ENCODE measurements at regions not wholly inside any gene's neighbourhood (a gene's known extent, or its start where the extent isn't known, plus 50 kb on each side); places are given as distances from the start of the nearest gene placed in this dataset.

GRCh38 chr5:88144219-88145001, 124.2 kb downstream of the TMEM161B start:
- no peak for DNase-seq

- no peak for DNase-seq
These were observed 124.9 kb downstream of the TMEM161B start for GRCh38 chr5:88143693-88144218.

GRCh38 chr5:88142886-88143692, 125.6 kb downstream of the TMEM161B start:
- DNase-seq = no peak

- no peak for DNase-seq
These were observed 126.1 kb downstream of the TMEM161B start for GRCh38 chr5:88142636-88142885.

DNA sequence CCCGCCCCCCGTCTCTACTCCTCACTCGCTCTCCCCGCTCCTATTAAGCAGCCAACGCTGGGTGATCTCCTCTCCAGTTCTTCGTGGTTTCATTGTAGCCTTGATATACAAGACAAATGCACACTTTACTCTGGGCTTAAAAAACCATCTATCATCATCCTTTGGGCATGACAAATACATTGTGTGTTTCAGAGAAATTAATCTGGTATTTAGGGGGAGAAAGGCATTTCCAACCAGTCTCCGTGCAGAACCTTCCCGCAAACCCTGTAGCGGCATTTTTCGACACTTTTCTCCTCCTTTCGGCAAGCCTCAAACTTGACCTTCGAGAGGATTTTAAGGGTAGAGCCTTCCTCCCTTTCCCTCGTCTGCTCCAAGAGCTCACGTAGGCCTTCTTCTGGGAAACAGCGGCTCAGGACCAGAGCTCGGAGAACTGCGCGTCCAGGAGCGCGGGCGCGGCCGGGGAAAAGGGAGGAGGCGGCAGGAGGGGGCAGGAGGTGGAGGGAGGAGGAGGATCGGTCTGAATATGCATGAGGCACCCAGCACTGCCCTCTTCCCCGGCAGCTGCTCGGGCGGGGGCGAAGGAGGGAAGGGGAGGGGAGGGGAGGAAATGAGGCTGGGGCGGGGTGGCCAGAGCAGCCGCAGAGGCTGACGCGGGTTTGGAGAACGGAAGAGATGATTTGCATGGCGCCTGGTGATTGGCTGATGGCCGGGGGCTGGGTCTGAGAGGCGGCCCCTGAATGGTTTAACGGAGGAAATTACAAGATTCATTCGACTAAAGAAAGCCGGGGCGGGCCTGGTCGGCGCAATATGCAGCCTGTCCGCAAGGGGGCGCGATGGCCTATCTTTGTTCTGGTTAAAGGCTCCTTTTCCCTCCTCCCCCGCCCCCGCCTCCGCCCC, 127.5 kb downstream of the TMEM161B start:
- DNase-seq = peak; percentile 60

GRCh38 chr5:88140396-88140855, 128.2 kb downstream of the TMEM161B start:
- no peak for DNase-seq

DNA sequence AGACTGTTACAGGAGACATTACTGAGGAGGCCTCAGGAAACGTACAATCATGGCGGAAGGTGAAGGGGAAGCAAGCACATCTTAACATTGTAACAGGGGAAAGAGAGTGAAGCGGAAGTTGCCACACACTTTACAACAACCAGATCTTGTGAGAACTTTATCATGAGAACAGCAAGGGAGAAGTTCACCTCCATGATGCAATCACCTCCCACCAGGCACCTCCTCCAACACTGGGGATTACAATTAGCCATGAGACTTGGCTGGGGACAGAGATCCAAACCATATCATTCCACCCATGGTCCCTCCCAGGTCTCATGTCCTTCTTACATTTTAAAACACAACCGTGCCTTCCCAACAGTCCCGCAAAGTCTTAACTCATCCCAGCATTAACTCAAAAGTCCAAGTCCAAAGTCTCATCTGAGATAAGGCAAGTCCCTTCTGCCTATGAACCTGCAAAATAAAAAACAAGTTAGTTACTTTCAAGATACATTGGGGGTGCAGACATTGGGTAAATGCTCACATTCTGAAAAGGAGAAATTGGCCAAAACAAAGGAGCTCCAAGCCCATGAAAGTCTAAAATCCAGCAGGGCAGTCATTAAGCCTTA, 138.3 kb downstream of the TMEM161B start:
- peak; percentile 63 for DNase-seq

GRCh38 chr5:88128813-88129212, 139.8 kb downstream of the TMEM161B start:
- no peak for DNase-seq

- no peak for DNase-seq
These were observed 149.0 kb downstream of the TMEM161B start for GRCh38 chr5:88119535-88120125.

DNA sequence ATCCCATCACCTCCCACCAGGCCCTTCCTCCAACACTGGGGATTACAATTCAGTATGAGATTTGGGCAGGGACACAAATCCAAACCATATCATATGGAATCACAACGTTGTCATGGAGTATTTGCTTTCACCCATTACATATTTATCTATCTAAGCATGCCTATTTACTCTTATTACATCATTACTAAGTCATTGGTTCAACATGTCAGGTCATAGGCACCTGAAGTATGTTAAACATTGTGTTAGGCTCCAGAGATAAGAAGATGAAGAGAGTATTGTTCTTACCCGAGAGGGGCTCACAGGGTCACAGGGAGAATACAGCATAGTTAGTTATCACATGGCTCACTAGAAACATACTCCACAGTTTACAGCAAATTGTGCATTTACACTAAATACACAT, 150.5 kb downstream of the TMEM161B start:
- no peak for DNase-seq

GRCh38 chr5:88117546-88117945, 151.1 kb downstream of the TMEM161B start:
- DNase-seq = no peak

GRCh38 chr5:88116396-88116795, 152.2 kb downstream of the TMEM161B start:
- no peak for DNase-seq

- no peak for DNase-seq
These were observed 153.4 kb downstream of the TMEM161B start for GRCh38 chr5:88115211-88115610.

DNA sequence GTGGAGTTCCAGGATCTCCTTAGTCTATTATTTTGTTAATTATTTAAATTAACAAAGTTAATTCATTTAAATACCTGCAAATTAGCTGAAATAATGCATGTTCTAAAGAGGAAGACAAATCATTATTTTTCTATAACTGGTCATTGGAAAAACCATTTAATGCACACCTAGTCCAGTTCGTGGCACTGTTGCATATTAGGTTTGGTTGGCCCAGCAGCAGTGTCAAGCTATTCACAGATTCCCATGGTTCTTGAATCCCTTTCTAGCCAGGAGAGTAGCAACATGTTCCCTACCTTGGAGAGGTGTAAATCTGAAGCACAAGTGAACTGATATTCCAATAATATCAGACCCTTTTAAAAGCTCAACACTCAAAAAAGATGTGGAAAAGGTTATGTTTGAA, 155.2 kb downstream of the TMEM161B start:
- DNase-seq = no peak

DNA sequence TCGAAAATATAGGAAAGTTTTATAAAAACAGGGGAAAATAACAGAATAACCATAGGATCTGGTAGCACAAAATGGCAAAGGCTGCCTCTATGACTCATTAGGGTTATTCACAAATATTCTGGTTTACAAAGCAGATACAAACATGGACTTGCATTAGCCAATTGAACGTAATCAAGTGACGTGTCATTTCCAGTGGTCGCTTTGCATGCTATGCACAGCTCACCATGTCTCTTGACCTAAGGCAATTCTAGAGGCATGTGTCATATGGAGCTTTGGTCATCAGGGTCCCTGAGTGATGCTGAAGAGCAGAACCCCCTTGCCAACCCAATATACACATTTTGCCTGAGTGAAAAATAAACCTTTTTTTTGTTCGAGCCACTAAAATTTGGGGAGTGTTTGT, 158.8 kb downstream of the TMEM161B start:
- DNase-seq = no peak

- DNase-seq = no peak
These were observed 160.0 kb downstream of the TMEM161B start for GRCh38 chr5:88108490-88109279.

GRCh38 chr5:88094906-88095496, 173.6 kb downstream of the TMEM161B start:
- no peak for DNase-seq

- no peak for DNase-seq
These were observed 174.2 kb downstream of the TMEM161B start for GRCh38 chr5:88094403-88094802.

DNA sequence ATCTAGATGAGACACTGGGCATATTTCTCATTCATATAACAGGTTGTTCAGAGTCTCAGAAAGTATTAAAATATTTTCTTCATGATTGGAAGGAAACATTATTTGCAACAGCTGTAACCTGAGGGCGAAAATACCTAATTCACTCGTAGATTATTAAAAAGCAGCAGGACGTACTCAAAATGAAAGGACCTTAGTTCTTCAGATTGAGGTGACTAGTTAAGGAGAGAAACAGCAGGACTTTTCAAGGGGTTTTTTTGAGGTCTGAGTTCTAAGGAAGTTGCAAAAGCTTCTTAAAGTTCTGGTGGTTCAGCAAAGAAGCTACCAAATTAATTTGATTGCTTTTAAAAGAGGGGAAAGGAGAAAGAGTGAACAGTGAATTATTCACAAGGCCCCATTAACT, 174.9 kb downstream of the TMEM161B start:
- no peak for DNase-seq

DNA sequence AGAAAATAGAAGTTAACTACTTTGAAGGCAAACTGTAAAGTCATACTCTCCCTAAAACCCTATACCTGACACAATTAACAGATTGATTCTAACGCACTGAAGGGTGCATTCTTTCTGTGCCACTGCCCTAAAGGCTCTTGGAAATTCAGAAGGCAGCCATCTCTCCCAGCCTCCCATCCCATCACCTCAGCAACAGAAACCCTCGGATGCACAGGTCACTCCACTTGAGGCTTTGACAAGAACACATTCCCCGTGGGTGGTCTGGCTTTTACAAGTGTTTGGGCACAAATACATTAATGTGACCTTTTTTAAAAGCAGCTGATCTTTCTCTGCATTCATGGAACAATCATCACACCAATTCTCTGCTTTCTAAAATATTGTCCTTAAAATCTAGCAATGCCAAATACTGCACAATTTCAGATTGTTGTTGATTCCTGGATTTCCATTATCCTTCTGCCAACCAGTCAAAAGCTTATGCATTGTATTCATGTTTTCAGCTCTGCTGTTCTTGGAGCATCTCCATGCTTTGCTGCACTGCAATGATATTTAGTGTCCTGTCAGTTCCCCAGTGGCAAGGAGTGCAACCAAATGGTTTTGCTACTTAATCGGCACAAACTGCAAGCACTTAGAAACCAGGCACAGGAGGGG, 175.6 kb downstream of the TMEM161B start:
- DNase-seq = no peak
